SK-N-MC (cell line): ENCODE measurements at regions not wholly inside any gene's neighbourhood (a gene's known extent, or its start where the extent isn't known, plus 50 kb on each side); places are given as distances from the start of the nearest gene placed in this dataset.

Source experiments
- EZH2 ChIP-seq: fragments of 200-600 bp; sonication (generic); IDR thresholded peaks from one replicate; pipeline ENCODE4 v1.6.1; 2017; ENCODE audit warnings: antibody characterized with exemption
- FOXP2 ChIP-seq: optimal IDR thresholded peaks from 2 replicates; pipeline ENCODE3; 2011; ENCODE audit warnings: mild to moderate bottlenecking, moderate library complexity; ENCODE audit not compliant: insufficient read depth; ENCODE audit errors: extremely low read length, control extremely low read depth
- POLR2AphosphoS5 ChIP-seq: IDR thresholded peaks from 2 replicates; pipeline ENCODE4 v1.6.1; 2012; ENCODE audit warnings: mild to moderate bottlenecking, low read depth, low read length, borderline replicate concordance

DNA sequence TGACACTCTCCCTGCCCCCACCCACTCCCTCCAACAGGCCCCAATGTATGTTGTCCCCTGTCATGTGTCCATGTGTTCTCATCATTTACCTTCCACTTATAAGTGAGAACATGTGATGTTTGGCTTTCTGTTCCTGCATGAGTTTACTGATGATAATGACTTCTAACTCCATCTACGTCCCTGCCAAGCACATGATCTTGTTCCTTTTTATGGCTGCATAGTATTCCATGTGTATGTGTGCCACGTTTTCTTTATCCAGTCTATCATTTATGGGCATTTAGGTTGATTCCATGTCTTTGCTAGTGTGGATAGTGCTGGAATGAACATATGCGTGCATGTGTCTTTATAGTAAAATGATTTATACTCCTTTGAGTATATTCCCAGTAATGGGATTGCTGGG is 100.0 kb upstream of the LHX5 start:
- TF ChIP-seq POLR2AphosphoS5 (no peak), FOXP2 (no peak), EZH2 (no peak)
